Stimulated activated CD8-positive, alpha-beta memory T cell treated with anti-CD3 and anti-CD28 coated beads, Interleukin-12 subunit alpha, Interleukin-12 subunit beta, amount 100 ng/mL, for 1 hour (primary cell): ENCODE measurements at regions not wholly inside any gene's neighbourhood (a gene's known extent, or its start where the extent isn't known, plus 50 kb on each side); places are given as distances from the start of the nearest gene placed in this dataset.

Experiments used
- DNase-seq: peaks from one replicate; pipeline ENCODE4 v3.0.0-alpha.2; 2020; ENCODE audit warnings: low read depth

DNA sequence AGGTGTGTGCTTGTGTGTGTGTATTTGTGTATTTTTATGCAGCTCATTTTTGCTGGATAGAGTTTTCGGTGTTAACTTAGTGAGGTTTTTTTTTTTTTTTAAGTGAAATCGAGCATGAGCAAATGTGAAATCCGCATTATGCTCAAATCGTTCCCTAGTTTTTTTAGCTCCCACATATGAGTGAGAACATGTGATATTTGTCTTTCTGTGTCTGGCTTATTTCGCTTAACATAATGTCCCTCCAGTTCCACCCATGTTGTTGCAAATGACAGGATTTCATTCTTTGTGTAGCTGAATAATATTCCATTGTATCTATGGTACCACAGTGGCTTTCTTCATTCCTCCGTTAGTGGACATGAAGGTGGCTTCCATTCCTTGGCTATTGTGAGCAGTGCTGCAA, 1103.3 kb upstream of the EEF2KMT start:
- DNase-seq: no peak

DNA sequence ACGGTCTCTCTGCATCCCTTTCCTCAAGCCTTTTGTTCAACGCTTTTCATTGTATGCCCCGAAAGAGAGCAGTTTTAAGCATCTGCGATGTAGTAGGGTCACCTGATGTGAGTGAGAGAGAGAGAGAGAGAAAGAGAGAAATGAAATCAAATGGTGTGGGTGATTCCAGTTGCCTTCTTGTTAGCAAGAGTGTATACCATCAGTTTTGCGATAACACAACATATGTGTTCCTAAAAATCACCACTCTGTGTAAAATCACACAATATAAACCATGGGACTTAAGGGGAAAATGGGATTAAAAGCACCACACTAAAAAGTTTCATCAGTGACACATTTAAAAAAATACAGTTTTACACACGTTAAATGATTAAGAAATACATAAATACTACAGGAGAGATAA, 1102.7 kb upstream of the EEF2KMT start:
- DNase-seq: no peak

DNA sequence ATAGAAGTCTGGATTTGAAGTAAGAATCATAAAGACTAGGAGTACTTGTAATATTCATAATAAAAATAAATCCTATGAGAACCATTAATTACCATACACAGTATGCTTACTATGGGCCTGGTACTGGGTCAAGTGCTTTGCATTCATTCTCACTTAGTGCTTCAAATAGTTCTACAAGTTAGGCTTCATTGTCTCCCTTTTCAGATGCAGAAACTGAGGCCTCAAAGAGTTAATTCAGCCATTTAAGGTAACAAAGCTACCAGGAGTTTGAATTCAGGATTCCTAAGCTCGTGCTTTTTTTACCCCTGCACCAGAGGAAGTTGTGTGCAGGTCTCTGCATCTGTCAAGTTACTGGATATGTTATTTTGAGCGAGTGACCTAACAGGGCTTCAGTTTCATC, 1098.4 kb upstream of the EEF2KMT start:
- no peak for DNase-seq

DNA sequence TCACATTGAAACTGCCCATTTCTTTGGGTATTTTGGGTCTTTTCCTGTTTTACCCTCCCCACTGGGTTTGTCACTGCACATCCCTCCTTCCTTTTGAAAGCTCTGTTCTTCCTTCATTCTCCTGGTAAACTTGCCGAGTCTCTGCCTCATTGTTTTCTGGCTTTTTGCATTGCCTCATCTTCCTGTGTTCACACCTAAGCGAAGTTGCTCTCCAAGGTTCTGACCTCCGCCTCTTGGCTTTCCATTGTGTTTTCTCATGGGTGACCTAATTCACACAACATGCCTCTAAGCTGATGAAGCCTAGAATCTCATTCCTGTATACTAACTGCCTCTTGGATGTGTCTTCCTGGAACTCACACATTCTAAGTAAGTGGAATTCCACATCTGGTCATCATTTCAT, 1096.1 kb upstream of the EEF2KMT start:
- no peak for DNase-seq

DNA sequence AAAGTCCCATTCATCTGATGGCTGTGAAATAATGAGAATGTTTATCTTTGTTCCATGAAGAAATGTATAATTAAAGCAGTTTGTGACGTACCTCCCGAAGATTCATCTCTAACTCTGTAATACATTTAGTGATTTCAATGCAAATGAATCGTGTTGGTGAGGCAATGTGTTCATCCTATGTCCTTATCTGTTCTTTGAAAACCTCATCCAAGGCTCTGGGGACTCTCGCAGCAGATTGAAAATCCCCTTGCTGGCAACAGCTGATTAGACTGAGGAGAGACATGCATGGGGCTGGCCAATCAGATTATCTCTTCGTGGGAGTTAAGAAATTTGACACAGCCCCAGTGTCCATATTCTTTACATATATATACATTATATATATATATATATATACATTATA, 1095.4 kb upstream of the EEF2KMT start:
- DNase-seq: no peak

DNA sequence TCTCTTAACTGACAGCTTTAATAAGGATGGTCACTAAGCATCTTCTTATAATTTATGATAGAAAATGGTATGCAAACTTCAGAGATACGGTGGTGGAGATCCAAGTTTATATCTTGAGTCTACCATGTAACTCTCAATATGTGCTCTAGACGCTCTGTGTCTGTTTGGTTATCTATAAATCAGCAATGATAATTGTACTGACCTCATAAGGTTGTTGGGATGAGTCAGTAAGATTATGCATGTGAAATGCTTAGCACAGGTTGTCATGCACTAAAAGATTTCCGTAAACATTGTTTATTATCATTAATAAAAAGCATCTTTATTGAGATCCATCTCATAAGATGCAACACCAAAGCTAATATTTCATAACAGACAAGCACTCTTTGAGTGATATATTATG, 1094.9 kb upstream of the EEF2KMT start:
- DNase-seq: no peak

DNA sequence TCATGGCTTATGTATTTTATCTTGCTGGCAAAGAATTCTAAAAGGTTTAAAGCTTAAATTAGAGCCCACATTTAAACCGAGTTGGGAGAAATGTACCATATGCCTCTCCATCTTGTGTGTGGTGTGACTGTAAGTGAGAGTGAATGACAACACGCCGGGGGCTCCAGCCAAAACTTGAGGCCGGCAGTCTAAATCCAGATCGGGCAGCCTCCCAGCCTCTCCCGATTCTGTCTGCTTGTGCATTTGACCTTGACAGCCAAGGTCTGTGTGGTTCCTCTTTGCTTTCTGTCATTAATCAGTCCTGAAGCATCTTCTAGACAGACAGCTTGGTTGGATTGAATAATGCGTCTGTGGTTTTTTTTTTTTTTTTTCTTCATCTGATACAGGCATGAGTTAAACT, 1093.2 kb upstream of the EEF2KMT start:
- DNase-seq: no peak

DNA sequence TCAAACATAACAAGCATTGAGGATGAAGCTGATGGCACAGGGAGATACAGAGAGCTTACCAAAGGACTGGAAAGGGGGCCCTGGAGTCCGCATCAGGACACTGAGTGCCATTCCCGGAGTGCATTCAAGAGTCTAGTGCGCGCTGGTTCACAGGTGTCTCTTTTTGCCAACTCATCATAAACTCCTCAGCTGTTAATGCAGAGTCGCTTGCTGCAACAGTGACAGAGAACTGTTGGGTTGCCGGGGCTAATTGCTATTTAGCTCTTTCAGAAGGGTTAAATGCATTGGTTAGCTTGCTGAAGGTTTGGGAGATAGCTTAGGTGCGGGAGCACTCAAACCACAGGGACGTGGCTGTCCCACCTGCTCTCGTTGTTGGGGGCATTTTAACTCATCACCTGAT, 1091.6 kb upstream of the EEF2KMT start:
- no peak for DNase-seq

DNA sequence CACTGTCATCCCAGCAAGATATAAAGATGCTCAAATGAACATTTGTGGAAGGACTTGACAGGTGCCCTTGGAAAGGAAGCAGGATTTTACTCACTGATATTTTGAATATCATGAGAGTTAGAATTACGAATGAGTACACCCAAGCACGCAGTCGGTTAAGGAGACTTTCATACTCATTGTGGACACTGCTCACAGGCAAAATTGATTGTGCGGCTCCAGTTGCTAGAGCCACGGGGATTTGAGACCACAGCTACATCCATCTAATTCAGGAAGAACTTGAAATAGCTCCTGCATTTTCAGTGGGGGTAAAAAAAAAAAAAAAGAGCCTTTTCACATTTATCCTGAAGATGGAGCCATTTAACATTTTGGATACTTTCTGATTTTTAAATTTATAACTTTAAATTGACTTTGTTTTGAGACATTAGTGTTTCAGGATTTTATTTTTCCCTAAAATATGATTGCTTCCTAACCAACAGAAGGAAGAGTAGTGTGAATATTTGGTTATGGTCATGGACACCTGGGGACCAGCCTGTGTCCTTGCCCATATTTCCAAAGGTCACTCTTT, 1080.1 kb upstream of the EEF2KMT start:
- no peak for DNase-seq

DNA sequence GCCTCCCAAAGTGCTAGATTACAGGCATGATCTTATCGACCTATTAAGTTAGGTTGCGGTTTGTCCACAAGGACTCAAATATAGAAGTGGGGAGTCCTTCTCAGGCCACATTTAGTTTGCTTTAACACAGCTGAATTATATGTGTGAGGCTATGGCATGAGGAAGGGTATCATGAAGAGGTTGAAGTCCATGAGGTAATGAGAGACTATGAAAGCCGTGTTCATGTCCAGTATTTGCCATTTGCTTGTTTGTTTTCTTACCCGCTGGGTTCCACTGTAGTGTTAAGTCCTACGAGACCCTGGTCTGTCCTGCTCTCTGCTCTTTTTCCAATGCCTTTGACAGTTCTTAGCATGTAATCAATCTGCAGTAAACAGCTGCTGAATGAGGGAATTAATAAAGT, 1072.4 kb upstream of the EEF2KMT start:
- DNase-seq: no peak

DNA sequence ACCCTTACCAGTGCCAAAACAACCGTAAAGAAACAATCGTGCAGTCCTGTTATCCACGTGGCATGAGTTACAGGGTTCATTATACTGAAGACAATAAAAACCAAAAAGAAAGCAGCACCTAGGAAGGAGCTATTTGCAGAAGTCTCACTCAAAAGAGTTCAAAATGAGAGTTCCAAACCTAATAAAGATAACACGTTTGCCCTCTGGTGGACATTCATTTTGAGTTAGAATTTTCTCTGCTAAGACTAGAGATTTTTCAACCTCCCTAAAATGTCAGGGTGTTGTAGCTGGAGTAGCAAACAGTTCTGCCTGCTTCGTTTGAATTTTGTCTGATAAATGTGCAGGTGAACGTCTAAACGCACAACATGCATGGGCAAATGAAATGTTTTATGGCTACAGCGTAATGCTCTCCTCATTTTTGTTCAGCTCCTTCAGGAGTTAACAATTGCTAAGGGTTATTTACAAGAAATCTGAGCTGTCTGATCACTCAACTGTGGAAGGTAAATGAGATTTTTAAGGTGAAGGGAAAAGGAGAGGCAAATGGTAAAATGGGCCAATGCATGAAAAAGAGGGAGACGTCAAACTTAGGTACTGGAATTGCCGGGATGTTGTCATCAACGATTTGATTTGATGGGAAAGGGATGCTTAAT, 1067.9 kb upstream of the EEF2KMT start:
- no peak for DNase-seq

DNA sequence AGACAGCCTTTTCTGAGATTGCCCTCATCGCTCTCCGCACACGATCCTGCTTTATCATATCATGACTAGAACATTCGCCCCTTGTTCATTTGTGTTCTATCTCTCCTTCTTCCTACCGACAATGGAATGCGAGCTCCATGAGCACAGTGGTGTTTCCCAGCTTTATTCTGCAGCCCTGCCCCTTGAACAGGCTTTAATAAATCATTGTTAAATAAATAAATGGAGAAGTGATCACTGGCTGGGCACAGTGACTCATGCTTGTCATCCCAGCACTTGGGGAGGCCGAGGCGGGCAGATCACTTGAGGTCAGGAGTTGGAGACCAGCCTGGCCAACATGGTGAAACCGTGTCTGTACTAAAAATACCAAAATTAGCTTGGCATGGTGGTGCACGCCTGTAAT, 1063.3 kb upstream of the EEF2KMT start:
- DNase-seq: no peak

DNA sequence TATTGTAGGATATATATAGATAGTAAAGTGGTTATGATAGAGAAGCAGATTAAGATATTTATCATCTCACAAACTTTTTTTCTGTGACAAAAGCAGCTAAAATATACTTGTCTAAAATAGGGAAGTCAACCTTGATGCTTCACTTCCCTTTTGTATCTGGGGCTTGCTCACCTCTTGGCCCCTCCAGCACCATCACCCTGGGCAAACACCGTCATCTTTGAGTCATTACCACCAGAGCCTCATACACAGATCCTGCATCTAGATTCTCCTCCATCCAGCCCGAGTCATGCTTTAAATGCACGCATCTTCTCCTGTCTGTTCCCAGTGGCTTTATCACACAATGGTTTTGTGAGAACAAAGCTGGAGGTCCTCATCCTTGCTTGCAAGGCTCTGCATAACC, 1062.7 kb upstream of the EEF2KMT start:
- no peak for DNase-seq

DNA sequence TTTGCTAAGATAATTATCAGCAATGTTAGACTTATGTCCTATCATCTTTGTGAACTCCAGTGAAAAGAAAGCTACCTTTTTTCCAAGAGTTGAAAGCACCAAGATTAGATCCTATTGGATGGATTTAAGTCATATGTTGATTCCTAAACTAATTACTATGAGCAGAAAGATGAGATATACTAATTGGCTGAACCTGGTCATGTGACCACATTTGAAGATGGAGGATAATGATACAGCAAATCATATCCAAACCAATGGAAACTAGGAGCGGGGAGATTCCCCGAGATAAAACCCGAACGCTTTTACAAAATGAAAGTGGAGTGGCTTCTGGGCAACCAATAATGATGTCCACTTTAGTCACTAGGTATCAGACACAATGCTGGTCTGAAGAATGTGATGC, 1060.2 kb upstream of the EEF2KMT start:
- no peak for DNase-seq

DNA sequence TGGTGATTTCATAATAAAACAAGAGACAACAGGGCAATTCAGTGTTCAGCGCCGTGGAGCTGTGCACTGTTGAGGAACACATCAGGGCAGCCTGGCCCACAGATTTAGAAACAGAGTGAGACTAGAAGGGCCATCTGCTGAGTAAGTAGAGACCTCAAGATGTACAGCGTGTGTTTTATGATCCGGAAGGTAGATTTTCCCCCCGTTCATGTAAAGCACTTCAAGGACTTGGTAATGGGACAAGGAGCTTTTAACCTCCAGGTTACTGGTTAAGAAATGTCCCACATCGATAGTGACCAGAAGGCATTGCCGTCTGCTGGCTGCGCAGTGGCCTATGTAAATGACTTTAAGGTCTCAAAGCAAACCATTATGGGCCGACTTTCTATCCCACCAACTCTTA, 1057.7 kb upstream of the EEF2KMT start:
- DNase-seq: no peak

DNA sequence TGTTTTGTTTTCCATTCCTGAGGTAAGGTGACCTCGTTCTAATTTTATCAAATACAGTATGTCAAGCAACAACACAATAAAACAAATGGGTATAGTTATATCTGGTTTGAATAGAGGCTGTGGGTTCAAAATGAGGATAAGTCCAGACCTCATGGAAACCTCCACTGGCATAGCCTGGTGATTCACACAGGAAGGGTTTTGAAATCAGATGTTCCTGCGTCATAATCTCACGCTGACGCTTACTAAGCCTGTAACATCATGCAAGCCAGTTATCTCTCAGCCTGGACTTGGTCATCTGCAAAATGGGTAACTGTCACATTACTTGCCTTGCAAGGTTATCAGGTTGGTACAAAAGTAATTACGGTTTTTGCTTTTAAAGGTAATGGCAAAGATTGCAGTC, 1056.3 kb upstream of the EEF2KMT start:
- DNase-seq: no peak

DNA sequence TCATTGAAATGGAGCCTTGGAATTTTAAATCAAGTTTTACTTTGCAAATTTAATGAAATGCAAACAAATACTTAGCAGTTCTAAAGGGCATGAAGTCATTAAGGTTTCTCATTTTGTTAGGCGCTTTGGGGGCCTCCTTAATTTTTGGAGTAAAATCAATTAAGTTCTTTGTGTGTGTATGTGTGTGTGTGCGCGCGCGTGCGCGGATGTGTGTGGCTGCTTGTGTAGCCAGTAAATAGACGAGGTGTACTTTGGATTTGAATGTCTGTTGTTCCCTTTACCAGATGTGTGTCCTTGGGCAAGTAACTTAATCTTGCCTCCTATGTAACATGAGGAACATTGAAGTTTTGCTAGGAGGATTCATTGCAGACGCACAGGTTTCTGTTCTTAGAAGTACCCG, 1051.4 kb upstream of the EEF2KMT start:
- DNase-seq: no peak

DNA sequence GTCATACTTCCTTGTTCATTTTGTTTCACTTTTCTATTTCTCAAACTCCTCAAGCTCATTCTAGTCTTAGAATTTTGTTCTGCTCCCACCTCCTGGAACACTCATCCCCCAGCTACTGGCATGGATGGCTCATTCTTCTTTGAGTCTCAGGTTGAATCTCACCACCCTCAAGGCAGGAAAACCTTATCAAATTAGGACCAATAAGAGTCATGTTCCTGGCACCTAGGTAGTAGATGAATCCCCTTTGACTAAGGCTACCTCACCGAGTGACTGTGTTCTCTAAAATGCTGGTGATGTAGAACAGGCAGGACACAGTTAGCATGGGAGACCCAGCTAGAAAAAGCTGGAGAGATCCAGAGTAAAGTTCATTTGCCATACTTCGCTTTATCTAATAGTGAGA, 1050.8 kb upstream of the EEF2KMT start:
- DNase-seq: no peak

DNA sequence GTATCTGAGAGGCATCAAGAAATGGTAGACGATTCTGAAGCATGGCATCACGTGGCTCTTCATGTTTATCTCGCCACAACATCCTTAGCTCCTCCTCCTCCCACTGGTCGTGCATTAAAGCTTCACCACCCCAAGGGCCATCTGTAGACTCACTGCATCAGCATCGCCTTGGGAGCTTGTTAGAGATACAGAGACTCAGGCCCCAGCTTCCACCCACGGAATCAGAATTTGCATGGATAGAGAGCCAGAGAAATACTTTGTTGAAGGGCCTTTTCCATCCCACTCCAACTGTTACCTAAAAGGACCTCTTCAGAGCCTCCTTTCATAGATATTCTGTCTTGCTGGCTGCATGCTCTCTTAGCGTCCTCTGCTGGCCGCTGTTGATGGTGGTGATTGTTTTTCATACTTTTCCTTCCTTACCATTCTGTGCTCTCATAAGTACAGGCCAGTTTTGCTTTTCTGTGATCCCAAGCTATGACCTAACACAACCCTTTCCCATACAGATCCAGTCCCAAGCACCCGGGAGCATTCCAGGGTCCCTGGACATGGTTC, 1049.4 kb upstream of the EEF2KMT start:
- no peak for DNase-seq

DNA sequence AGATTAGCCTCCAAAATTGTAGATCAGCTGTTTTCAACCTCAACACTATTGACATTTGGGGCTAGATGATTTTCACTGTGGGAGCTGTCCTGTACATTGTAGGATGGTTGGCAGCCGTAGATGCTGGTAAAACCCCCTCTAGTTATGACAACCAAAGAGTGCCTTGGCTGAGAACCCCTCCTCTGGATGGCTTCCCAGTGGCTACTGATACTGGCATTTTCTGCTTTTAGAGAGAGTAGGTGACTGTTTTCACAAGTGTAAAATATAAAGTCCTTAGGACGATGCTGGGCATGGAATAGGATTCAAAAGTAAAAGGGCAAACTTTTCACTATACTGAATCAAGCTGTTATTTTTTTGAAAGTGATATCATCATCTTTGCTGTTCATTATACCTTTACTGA, 1048.8 kb upstream of the EEF2KMT start:
- DNase-seq: no peak

DNA sequence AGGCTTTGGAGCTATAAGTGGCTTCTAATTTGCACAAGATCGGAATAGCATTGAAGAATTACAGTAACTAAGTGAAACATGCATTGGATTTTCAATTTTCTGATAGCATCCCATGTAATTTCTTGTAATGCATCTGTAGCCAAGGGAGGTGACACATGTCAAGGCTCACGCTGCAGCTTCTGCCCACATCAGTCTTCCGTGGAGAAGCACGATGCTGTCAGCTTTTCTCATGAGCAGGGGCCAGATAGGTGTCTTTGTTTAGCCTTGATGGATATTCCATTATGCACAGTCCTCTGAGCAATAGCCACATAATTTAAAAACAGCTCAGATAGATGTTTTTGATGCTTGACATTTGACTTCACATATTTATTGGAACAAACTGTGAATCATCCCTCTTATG, 1046.9 kb upstream of the EEF2KMT start:
- no peak for DNase-seq

DNA sequence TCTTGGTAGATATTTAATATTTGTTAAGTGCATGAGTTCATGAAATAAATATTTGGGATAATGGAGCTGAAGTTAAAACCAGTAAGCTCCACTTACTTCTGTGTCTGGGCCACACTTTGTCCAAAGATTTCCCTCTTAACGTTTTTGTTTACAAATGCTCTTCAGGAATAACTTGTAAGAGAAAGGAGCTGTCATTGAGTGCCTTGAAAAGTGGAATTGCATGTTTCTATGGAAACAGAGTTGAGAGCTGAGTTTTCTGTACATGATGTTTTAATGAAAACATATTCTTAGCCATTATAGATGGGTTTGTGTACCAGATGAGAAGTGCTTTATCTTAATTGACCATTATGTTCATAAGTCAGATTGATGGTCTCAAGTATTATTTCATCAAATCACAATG, 1045.4 kb upstream of the EEF2KMT start:
- DNase-seq: no peak

DNA sequence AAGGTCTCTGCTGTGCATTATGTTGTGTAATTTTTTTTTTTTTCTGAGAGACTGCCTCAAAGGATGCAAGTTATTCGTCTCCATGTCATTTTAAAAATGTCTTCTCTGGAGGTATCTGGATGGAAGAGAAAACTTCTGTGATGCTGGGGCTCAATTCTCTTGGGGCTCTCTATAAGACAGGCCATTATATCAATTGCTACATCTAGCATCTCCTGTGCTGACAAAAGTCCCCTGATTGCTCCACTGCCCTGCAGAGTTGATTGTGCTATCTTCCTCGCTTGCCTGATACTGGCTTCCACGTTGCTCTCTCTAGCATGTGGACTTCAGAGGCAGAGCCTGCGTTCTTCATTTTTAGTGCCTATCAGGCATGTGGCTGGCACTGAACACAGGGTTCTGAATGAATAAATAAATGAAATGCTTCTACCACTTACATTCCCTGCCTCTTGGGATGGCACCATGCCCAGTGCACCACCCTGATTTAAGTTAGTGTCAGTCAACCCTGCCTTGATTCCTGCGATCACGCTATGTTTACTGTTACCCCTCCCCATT, 1035.5 kb upstream of the EEF2KMT start:
- no peak for DNase-seq

DNA sequence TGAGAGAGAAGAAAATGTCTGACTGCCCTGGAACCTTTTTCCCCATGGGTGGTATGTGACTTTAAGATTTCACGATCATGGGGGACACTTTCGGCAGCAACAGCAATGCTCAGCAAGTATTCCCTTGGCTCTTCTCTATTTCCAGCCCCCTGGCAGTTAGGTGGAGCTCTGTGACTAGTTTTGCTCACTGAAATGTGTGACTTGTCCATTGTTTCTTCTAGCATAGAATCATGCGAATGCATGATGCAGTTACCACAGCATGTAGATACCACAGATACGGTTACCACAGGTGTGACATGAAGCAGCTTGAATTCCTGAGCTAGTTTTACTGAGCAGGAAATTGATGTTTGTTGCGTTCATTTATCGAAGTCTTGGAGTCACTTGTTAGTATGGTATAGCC, 1034.5 kb upstream of the EEF2KMT start:
- no peak for DNase-seq
